Activated CD8-positive, alpha-beta memory T cell treated with anti-CD3 and anti-CD28 coated beads for 24 hours (primary cell): ENCODE measurements at regions not wholly inside any gene's neighbourhood (a gene's known extent, or its start where the extent isn't known, plus 50 kb on each side); places are given as distances from the start of the nearest gene placed in this dataset.

Experiments used
- DNase-seq: peaks from one replicate; pipeline ENCODE4 v3.0.0-alpha.2; 2020

- DNase-seq = no peak
These were observed 338.3 kb upstream of the IGFBP7 start for GRCh38 chr4:57448452-57448851.

- no peak for DNase-seq
These were observed 336.1 kb upstream of the IGFBP7 start for GRCh38 chr4:57446266-57446665.

GRCh38 chr4:57445686-57446085, 335.5 kb upstream of the IGFBP7 start:
- no peak for DNase-seq

GRCh38 chr4:57444671-57445070, 334.5 kb upstream of the IGFBP7 start:
- DNase-seq = no peak

- no peak for DNase-seq
These were observed 333.6 kb upstream of the IGFBP7 start for GRCh38 chr4:57443787-57444186.

- DNase-seq = no peak
These were observed 333.1 kb upstream of the IGFBP7 start for GRCh38 chr4:57443308-57443707.

- DNase-seq = no peak
These were observed 332.7 kb upstream of the IGFBP7 start for GRCh38 chr4:57442831-57443291.

- DNase-seq = no peak
These were observed 332.1 kb upstream of the IGFBP7 start for GRCh38 chr4:57442241-57442640.

GRCh38 chr4:57437649-57438048, 327.5 kb upstream of the IGFBP7 start:
- no peak for DNase-seq

GRCh38 chr4:57435300-57435699, 325.1 kb upstream of the IGFBP7 start:
- DNase-seq = no peak

- no peak for DNase-seq
These were observed 320.5 kb upstream of the IGFBP7 start for GRCh38 chr4:57430726-57431125.

- no peak for DNase-seq
These were observed 316.7 kb upstream of the IGFBP7 start for GRCh38 chr4:57426779-57427395.

GRCh38 chr4:57425610-57426009, 315.4 kb upstream of the IGFBP7 start:
- DNase-seq = no peak

GRCh38 chr4:57424232-57424897, 314.2 kb upstream of the IGFBP7 start:
- no peak for DNase-seq

GRCh38 chr4:57418133-57418532, 307.9 kb upstream of the IGFBP7 start:
- DNase-seq = no peak

GRCh38 chr4:57412259-57413054, 302.3 kb upstream of the IGFBP7 start:
- DNase-seq = no peak

- no peak for DNase-seq
These were observed 300.3 kb upstream of the IGFBP7 start for GRCh38 chr4:57410331-57411052.

GRCh38 chr4:57405359-57405758, 295.2 kb upstream of the IGFBP7 start:
- DNase-seq = no peak

GRCh38 chr4:57404483-57404882, 294.3 kb upstream of the IGFBP7 start:
- DNase-seq = no peak

- DNase-seq = no peak
These were observed 293.4 kb upstream of the IGFBP7 start for GRCh38 chr4:57403591-57403990.

- DNase-seq = no peak
These were observed 291.4 kb upstream of the IGFBP7 start for GRCh38 chr4:57401586-57401985.

- DNase-seq = no peak
These were observed 268.6 kb upstream of the IGFBP7 start for GRCh38 chr4:57378766-57379165.

- DNase-seq = no peak
These were observed 264.8 kb upstream of the IGFBP7 start for GRCh38 chr4:57374866-57375595.
